ENCODE measurements at regions not wholly inside any gene's neighbourhood (a gene's known extent, or its start where the extent isn't known, plus 50 kb on each side); places are given as distances from the start of the nearest gene placed in this dataset.

GRCh38 chr2:217199255-217199630 lies 339.4 kb upstream of the TNP1 start:
- TF ChIP-seq POLR2A (IDR thresholded peaks at IDR 0.05; ENCODE audit: low read length) (no peak), GATA1 (IDR thresholded peaks at IDR 0.05; ENCODE audit: low read depth, low read length) (no peak)
